Transverse colon (tissue), 4 donors: ENCODE measurements at regions not wholly inside any gene's neighbourhood (a gene's known extent, or its start where the extent isn't known, plus 50 kb on each side); places are given as distances from the start of the nearest gene placed in this dataset.

Experiments used
- DNase-seq: peaks from one replicate; pipeline ENCODE4 v3.0.0-alpha.2; 2019
- H3K27ac ChIP-seq, 4 donors: fragments of 200-600 bp; sonication (generic); 2 replicates each; pipeline ENCODE4 v1.5.1; 2016 to 2018; ENCODE audit warnings: inconsistent platforms in 4 of 4
- H3K27me3 ChIP-seq: fragments of 200-600 bp; sonication (generic); 2 replicates; pipeline ENCODE4 v1.5.1; 2017; ENCODE audit warnings: inconsistent platforms
- H3K36me3 ChIP-seq, 4 donors: fragments of 200-600 bp; sonication (generic); 2 replicates each; pipeline ENCODE4 v1.5.1; 2017 to 2019; ENCODE audit warnings: inconsistent platforms in 4 of 4
- H3K4me1 ChIP-seq, 4 donors: fragments of 200-600 bp; sonication (generic); 2 replicates each; pipeline ENCODE4 v1.5.1; 2017 to 2020; ENCODE audit warnings: inconsistent platforms in 4 of 4
- H3K4me3 ChIP-seq, 4 donors: fragments of 200-600 bp; sonication (generic); 1 replicate in 1 of 4; 2 replicates in 3 of 4; pipeline versions ENCODE4 v1.5.1 to v1.6.1; 2017 to 2019; ENCODE audit warnings: inconsistent platforms in 4 of 4
- H3K9me3 ChIP-seq, 2 donors: fragments of 200-600 bp; sonication (generic); 2 replicates each; pipeline ENCODE4 v1.5.1; 2017 to 2019; ENCODE audit warnings: inconsistent platforms in 2 of 2
- EP300 ChIP-seq: sonication (generic); formaldehyde crosslinking; IDR thresholded peaks from one replicate; pipeline ENCODE4 v1.6.1; 2017; ENCODE audit warnings: antibody characterized with exemption, low read depth
- POLR2A ChIP-seq: fragments of 450-650 bp; IDR thresholded peaks from one replicate; pipeline ENCODE4 v1.6.1; 2016; ENCODE audit warnings: antibody characterized with exemption, mild to moderate bottlenecking, moderate library complexity
- POLR2AphosphoS5 ChIP-seq, 3 donors: sonication (generic); formaldehyde crosslinking; IDR thresholded peaks; one replicate each; pipeline ENCODE4 v1.6.1; 2016; ENCODE audit warnings: antibody characterized with exemption in 3 of 3
- WGBS, 2 donors: methylation state at CpG; one replicate each; pipeline ENCODE4 v1.1.5; 2018; ENCODE audit warnings: low coverage in 1 of 2; 5-methylcytosine and 5-hydroxymethylcytosine counted together
- in situ Hi-C, 4 donors: fragments of 200-750 bp; cut with MboI; loops; one replicate each; pipeline versions ENCODE4 v1.15.0 to v1.15.1; 2017; ENCODE audit warnings: low sequenced_read_pairs in 3 of 4, low pct_ligation_motif_present in 1 of 4, low pct_unique_long_range_greater_than_20kb in 1 of 4
- intact Hi-C: fragments of 100-400 bp; cut with DNase I; formaldehyde crosslinking; loops from one replicate; pipeline ENCODE4 v1.15.1; 2023; ENCODE audit warnings: low total_unique reads
- TF ChIP-seq, protein P1 (sequence below), 5 experiments: fragments of 200-600 bp in 3 of 5; fragments of 450-650 bp in 2 of 5; sonication (generic) in 3 of 5; IDR thresholded peaks; 1 replicate in 2 of 5; 2 replicates in 3 of 5; pipeline ENCODE4 v1.5.1; 2016 to 2017; ENCODE audit warnings: antibody characterized with exemption in 5 of 5, inconsistent platforms in 3 of 5, mild to moderate bottlenecking in 2 of 5, moderate library complexity in 1 of 5

- TF ChIP-seq, protein P1, sequence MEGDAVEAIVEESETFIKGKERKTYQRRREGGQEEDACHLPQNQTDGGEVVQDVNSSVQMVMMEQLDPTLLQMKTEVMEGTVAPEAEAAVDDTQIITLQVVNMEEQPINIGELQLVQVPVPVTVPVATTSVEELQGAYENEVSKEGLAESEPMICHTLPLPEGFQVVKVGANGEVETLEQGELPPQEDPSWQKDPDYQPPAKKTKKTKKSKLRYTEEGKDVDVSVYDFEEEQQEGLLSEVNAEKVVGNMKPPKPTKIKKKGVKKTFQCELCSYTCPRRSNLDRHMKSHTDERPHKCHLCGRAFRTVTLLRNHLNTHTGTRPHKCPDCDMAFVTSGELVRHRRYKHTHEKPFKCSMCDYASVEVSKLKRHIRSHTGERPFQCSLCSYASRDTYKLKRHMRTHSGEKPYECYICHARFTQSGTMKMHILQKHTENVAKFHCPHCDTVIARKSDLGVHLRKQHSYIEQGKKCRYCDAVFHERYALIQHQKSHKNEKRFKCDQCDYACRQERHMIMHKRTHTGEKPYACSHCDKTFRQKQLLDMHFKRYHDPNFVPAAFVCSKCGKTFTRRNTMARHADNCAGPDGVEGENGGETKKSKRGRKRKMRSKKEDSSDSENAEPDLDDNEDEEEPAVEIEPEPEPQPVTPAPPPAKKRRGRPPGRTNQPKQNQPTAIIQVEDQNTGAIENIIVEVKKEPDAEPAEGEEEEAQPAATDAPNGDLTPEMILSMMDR (IDR thresholded peaks at IDR 0.05), result no peak
- TF ChIP-seq EP300 (no peak), POLR2A (no peak), POLR2AphosphoS5 (IDR thresholded peaks at IDR 0.05) (no peak)
- no peak overlapping the region for H3K4me3 ChIP-seq
- no peaks in the 10 kb centered on the region for H3K9me3 ChIP-seq
- H3K4me1 ChIP-seq, result no peaks in the 10 kb centered on the region
- DNase-seq, result no peak
- in situ Hi-C loops (no loop called here), intact Hi-C loops (no loop called here)
- H3K27ac ChIP-seq, result no peak overlapping the region
- 71 to 89% methylated on average over 1 of the region's 1 CpG for WGBS, 2 donors
- no peaks in the 10 kb centered on the region for H3K27me3 ChIP-seq
- H3K36me3 ChIP-seq, result no peaks in the 10 kb centered on the region
Measured at GRCh38 chr5:62182802-62183201, 123.2 kb upstream of the KIF2A start.

- TF ChIP-seq, protein P1 (IDR thresholded peaks at IDR 0.05), result no peak
- TF ChIP-seq POLR2AphosphoS5 (IDR thresholded peaks at IDR 0.05), result no peak
- TF ChIP-seq EP300, result no peak
- no peak for TF ChIP-seq POLR2A
Measured at GRCh38 chr5:62183727-62184126, 122.3 kb upstream of the KIF2A start.

GRCh38 chr5:62184444-62184843, 121.6 kb upstream of the KIF2A start:
- Histone ChIP-seq H3K4me3 (no peak overlapping the region), H3K9me3 (no peaks in the 10 kb centered on the region), H3K27me3 (no peaks in the 10 kb centered on the region), H3K36me3 (no peaks in the 10 kb centered on the region), H3K27ac (no peak overlapping the region), H3K4me1 (no peaks in the 10 kb centered on the region)
- no peak for DNase-seq
- WGBS, 2 donors, result 83 to 100% methylated on average over 1 of the region's 1 CpG
- no peak for TF ChIP-seq POLR2A
- in situ Hi-C loops (no loop called here), intact Hi-C loops (no loop called here)

More at GRCh38 chr5:62183727-62184126, 122.3 kb upstream of the KIF2A start:
- Histone ChIP-seq H3K4me3 (no peak overlapping the region), H3K4me1 (no peaks in the 10 kb centered on the region), H3K27ac (no peak overlapping the region), H3K27me3 (no peaks in the 10 kb centered on the region), H3K9me3 (no peaks in the 10 kb centered on the region), H3K36me3 (no peaks in the 10 kb centered on the region)
- in situ Hi-C loops, result no loop called here
- intact Hi-C loops, result no loop called here
- WGBS, 2 donors, result 89 to 92% methylated on average over 1 of the region's 1 CpG
- DNase-seq, result no peak

- Histone ChIP-seq H3K27ac (no peak overlapping the region), H3K9me3 (peaks cover 0 to 10% of the 10 kb centered on the region in 2 donors), H3K4me1 (no peaks in the 10 kb centered on the region), H3K4me3 (no peak overlapping the region), H3K36me3 (no peaks in the 10 kb centered on the region), H3K27me3 (no peaks in the 10 kb centered on the region)
- no peak for TF ChIP-seq EP300
- TF ChIP-seq, protein P1 (IDR thresholded peaks at IDR 0.05), result no peak
- TF ChIP-seq POLR2A, result no peak
- no peak for TF ChIP-seq POLR2AphosphoS5 (IDR thresholded peaks at IDR 0.05)
- WGBS, 2 donors, result 53 to 64% methylated on average over 2 of the region's 2 CpGs
- in situ Hi-C loops, result no loop called here
- DNase-seq, result no peak
- intact Hi-C loops, result no loop called here
Measured at GRCh38 chr5:62190173-62190572, 115.8 kb upstream of the KIF2A start.

- no peaks in the 10 kb centered on the region for H3K27me3 ChIP-seq
- in situ Hi-C loops (no loop called here), intact Hi-C loops (no loop called here)
- no peak overlapping the region for H3K4me3 ChIP-seq
- no peak overlapping the region for H3K27ac ChIP-seq
- H3K9me3 ChIP-seq, result peaks cover 0 to 10% of the 10 kb centered on the region in 2 donors
- WGBS, 2 donors, result 0 to 8% methylated on average over 1 of the region's 1 CpG
- TF ChIP-seq EP300 (no peak), POLR2A (no peak)
- TF ChIP-seq, protein P1 (IDR thresholded peaks at IDR 0.05), result no peak
- H3K4me1 ChIP-seq, result no peaks in the 10 kb centered on the region
- no peaks in the 10 kb centered on the region for H3K36me3 ChIP-seq
- no peak for DNase-seq
Measured at GRCh38 chr5:62190931-62191330, 115.1 kb upstream of the KIF2A start.
